H4 (cell line): ENCODE measurements at regions not wholly inside any gene's neighbourhood (a gene's known extent, or its start where the extent isn't known, plus 50 kb on each side); places are given as distances from the start of the nearest gene placed in this dataset.
"Not testable (repeated sequence)": the region's sequence is repeated elsewhere in the genome, so short reads cannot be mapped to it uniquely, and the experiment has no call there.

Experiments
- DNase-seq: peaks from one replicate; pipeline ENCODE4 v3.0.0-alpha.2; 2015; ENCODE audit warnings: low spot score

DNA sequence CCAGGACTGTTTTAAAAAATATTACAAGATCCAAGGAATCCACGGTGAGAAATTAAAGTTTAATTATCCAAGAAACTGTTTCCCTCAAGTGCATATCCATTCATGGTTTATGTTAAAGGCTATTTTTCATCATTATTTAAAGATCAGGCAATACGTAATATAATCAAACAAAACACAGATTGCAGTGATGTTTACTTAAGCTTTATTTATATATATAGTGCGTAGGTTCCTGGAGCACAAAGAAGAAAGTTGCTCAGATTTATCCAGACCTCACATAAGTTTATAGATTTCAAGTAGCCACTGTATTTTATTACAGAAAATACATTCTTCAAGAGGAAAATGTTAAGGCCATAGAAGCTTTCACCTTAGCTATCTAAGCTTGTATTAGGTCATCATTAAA is 210.0 kb upstream of the KLF14 start:
- DNase-seq: no peak

DNA sequence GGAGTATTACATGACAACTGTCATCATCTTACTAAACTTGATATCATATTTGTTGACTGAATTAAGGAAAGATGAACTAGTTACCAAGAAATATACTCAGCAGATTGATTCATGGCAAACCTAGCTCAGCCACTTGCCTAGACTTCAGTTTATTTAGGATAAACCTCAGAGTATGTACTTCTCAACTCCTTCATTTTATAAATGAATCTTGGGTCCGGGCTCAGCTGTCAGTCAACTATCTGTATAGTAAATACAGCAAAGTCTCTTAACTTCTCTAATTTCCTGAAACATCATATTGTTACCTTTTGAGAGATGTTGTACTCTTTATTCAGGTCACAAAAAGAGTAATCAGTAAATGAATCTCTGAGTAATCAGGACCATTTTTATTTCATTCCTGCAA is 211.0 kb upstream of the KLF14 start:
- no peak for DNase-seq

DNA sequence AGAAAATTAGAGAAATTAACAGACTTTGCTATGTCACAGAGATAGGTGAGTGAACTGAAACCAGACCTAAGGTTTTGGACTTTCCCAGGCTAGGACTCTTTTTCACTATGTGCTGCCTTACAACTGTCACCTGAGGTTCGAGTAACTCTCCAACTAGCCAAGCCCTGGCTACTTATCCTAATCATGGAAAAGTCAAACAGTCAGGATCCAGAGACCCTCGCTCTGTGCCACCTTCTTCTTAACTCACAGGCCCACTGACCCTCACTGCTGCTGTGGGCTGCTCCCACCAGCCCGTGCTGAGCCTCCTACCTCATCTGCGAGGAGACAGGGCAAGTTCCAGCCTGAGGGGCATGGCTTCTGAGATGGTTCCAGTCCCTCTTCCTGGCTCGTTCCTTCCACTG is 211.4 kb upstream of the KLF14 start:
- DNase-seq: no peak

DNA sequence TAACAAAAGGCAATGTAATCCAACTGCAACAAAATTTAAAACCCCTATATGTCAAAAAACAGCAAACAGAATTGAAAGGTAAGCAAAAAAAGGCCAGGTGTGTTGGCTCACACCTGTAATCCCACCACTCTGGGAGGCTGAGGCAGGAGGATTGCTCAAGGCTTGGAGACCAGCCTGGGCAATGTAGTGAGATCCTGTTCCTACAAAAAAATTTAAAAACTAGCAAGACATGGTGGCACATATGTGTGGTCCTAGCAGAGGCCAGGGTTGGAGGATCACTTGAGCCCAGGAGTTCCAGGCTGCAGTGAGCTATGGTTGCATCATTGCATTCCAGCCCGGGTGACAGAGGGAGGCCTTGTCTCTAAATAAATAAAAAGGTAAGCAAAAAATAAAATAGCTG is 212.1 kb upstream of the KLF14 start:
- no peak for DNase-seq

DNA sequence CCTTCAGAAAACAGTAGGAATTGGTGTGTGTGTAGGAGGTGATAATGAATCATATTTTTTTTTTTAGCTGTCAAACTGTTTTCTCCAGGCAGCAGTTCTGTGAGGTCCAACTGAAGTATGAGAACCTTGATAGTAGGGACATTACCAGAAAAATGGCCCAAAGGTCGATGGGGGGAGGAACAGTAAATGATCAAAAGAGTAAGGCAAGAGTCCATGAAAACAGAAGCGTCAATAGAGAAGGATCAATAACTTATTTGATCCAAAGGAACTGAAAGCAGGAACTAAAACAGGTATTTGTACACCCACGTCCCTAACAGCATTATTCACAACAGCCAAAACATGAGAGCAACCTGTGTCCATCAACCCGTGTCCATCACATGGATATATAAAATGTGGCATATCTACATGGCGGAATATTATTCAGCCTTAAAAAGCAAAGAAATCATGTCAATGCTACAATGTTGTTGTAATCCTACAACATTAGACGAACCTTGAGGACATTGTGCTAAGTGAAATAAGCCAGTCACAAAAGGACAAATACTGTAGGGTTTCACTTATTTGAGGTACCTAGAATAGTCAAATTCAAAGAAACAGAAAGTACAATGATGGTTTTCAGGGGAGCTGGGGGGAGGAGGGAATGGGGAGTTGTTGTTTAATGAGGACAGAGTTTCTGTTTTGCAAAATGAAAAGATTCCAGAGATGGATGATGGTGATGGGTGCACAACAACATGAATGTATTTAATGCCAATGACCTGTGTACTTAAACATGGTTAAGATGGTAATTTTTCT is 214.0 kb upstream of the KLF14 start:
- no peak for DNase-seq

DNA sequence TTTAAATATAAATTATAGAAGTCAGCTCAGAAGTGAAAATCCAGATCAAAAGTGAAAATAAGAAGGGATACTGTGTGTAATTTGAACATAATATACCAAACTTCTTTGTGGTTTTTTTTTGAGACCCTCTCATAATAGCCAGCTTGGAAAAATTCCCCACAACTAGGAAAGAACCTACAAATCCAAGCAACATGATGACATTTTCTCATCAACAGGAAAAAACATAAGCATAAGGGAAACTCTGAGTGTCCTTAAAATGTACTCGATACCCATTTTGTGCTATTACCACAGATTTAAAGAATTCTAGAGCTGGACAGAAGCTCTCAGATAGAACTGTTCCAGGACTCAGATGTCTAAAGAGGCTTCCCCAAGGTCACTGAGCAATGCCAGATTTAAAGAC is 214.8 kb upstream of the KLF14 start:
- DNase-seq: no peak

DNA sequence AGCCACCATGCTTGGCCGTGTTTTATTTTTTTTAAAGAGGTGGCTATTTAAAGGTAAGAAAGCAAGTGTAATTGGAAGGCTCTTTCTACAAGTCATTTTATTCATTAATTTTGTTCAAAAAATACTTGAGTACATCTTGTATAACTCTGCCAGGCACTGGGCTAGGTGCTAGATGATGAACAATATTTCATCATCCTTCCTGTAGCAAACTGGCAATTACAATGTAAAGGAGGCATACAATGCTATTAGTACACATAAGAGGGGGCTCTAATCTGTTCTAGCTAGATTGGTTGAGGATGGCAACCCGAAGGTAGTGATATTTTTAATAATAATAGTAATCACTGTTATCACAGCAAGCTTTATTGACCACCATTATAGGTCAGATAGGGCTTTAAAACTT is 215.5 kb upstream of the KLF14 start:
- no peak for DNase-seq

DNA sequence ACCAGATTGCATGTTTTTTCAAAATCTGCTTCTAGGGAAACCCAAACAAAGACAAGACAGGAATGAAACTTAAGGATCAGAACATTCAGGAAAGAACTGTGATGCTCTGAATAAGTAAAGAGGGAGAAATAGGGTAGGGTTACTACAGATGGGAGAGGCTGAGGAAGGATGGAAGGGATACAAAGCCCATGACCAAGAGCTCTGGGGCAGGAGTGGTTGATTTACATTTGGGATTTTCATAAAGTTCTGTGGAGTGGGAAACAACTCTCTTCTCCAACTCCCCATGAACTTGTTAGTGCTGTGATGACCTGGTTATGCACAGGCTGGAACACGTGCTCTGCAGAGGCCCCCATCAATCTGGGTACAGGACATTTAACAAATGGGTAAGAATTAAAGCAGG is 216.0 kb upstream of the KLF14 start:
- no peak for DNase-seq

DNA sequence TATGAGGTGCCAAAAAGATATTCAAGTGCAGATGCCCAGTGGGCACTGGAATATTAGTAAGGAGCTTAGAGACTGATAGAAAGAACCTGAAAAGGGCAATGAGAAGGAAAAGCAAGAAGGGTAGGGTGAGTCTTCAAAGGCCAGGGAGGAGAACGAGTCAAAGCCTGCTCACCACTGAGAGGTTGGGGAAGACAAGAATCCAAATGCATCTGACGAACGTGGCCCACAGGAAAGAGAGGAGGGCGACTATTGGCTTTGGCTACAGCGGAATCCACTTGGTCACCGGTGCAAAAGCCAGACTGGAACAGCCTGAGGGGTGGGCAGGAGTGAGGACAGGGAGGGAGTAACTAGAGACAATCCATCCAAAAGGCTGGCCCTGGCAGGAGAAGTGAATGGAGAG is 216.7 kb upstream of the KLF14 start:
- no peak for DNase-seq

DNA sequence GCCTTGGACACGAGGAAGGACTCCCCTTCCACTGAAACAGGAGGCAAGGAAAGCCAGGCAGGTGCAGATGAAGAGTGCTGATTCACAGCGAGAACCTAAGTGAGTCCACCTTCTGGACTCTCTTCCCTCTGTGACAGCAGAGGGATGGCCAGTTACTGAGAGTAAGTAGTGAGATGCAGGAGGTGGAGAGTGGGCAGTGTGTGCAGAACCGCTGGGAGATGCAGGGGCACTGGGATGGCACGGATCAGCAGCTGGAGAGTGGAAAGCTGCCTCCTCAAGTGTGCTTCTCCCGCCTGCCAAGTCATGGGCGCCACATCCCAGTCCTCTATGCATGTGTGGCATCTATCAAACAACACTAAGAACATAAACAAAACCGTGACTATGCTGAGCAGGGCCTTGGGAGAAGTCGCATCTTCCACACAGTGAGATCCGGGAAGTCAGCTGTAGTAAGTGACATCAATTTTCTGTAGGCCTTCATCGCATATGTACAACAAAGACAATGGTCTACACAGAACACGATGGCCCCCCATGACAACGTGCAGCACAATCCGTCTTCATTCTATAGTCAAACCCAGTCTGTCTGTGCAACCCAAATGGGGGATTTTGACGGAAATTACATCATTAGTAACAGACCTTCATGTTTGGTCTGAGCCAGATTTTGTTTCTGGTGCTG is 217.4 kb upstream of the KLF14 start:
- no peak for DNase-seq

DNA sequence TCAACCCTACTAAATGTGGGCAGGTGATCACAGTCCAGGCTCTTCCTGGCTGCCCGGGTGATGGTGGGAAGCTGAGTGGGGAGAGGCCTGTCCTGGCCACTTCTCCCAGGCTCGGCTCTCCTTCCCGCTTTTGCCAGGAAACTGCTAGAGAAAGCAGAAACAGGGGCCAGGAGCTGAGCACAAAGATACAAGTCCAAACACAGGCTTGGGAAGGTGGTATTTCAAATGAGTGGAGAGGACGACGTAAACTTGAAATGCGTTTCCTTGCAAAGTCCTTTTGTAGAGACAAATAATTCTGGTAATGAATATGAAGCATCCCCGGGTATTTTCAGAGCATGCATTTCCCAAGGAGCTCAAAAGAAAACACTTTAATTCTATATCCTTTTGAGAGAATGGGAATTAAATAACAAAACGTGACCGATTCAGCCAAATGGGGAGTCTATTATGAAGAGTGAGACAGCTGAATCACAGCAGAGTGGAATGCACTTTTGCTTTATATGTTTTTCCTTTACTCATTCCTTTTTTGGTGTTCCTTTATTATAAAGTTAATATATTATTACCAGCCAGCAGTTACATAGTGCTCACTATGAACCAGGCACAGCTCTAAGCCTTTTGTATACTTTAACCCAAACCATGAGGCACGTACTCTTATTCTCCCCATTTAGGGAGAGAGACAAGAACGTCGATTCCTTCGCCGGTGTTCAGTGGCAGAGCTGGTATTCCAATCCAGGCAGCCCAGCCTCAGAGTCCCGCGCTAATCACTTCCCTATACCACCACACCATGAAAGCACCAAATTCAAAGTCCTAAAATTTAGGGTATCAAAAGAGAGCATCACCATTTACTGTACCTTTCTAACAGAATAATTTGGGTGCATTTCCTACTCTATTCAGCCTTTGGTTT is 218.2 kb upstream of the KLF14 start:
- DNase-seq: no peak

DNA sequence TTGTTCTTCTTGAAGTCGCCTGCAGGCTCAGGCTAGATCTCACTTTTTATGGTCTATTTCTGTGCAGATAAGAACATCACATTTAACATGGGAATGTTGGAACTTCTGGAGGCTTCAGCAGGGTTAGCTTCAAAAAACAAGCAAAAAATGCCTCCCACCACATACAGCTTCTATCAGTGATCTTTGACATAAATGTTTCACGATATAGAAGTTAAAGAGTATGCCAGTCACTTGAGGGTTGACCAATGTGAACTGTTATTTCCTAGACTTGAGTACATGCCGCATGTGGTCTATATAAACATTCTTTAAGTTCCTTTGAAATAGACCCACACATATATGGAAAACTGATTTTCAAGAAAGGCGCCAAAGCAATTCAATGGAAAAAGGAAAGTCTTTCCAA is 219.2 kb upstream of the KLF14 start:
- DNase-seq: no peak

DNA sequence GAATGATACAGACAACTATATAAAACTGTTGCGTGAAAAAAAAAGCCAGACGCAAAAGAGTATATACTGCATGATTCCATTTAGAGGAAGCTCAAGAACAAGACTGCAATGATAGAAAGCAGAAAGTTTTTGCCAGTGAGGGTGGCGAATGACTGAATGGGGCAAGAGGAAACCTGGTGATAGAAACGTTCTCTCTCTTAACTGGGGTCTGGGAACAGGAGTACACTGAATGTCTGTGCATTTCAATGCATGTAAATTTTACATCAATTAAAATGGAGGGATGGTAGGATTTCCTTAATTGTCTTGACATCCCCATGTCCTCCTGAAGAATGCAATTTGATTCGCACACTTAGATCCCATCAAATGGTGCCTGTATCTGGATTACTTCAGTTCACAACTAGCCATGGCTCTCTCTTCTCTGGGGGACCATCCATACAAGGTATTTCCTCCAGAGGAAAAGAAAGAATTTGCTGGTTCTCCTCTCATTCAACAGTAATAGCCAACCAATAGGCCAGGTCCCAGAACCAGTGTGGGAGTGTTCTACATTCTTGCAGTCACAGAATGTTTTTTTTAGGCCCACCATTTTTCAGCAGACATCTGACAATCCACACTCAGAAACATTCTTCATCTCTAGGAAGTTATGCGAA is 221.0 kb upstream of the KLF14 start:
- DNase-seq: no peak

DNA sequence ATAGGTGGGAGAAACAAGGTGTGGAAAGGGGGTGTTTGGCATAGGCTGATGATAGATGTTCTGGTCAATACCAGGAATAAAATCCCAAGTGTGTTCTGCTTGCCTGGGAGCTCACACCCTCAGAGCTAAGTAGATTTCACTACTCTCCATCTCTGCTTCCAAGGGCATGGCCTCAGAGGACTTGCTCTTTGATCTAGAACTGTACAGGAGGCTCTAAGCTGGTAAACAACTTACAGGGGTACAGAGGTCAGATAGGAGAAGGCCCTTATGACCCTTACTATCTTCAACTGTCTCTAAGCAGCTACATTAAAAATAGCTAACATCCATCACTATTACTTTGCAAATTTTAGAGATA is 221.5 kb upstream of the KLF14 start:
- no peak for DNase-seq

DNA sequence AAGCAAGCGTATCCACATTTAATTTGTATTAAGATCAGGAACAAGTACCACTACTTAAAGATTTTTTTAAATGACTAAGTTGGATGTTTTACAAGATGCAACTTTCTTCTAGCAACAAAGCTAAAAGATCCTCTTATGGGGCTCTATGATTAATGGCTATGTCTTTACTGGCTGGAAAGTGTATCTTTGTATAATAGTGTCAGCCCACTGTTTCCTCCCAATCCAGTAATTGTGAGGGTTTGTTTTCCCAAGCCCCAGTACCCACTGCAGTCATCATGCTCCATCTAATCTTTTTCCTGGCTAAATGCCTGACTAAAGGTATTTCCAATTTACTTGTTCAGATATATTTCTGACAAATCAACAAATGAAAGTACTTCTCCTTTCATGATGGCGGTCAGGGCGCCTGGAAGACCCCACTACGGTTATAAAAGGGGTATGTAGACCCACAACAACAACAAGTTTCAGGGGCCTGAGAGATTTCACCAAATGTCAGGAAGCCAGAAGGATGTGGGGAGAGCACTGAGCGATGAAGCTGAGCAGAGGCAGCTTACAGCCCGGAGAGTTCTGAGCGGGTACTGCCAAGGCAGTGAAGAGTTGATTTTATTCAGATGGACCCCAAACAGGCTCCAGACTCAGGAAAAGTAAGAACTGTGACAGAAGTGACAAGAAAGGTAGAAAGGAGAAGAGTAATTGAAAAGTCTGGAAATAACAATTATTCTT is 222.6 kb upstream of the KLF14 start:
- DNase-seq: no peak

DNA sequence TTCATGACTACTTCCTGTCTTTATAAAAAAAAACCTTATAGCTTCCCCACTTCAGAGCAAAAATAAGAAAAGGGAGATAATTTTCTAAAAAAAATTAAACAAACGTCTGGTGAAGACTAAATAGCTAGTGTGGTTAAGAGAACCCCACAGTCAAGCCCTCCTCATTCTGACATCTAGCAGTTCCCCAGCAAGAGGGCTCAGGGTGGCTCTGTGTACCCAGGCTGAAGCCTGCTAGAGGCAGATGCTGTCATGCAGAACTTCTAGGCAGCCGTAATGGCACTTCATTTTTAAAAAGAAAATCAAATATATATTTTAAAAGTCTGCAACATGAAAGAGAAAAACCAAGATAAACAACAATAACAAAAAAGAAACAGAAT is 223.1 kb upstream of the KLF14 start:
- DNase-seq: no peak

DNA sequence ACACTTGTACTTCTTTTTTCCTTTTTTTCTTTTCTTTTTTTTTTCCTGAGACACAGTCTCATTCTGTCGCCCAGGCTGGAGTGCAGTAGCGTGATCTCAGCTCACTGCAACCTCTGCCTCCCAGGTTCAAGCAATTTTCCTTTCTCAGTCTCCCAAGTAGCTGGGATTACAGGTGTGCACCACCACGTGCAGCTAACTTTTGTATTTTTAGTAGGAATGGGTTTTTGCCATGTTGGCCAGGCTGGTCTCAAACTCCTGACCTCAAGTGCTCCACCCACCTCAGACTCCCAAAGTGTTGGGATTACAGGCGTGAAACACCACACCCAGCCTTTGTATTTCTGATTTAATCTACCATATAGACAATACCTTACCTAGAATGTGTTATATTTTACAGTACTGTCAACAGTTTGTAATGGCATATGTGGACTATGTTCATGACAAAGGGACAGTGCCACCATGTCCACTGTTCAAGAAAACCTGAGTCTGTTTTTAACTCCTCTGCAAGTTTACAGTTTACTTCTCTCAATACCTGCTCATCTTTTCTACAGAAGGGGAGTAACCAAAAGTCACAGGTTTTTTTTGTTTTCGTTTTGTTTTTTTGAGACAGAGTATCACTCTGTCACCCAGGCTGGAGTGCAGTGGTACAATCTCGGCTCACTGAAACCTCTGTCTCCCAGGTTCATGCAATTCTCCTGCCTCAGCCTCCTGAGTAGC is 223.9 kb upstream of the KLF14 start:
- not testable (repeated sequence) for DNase-seq

DNA sequence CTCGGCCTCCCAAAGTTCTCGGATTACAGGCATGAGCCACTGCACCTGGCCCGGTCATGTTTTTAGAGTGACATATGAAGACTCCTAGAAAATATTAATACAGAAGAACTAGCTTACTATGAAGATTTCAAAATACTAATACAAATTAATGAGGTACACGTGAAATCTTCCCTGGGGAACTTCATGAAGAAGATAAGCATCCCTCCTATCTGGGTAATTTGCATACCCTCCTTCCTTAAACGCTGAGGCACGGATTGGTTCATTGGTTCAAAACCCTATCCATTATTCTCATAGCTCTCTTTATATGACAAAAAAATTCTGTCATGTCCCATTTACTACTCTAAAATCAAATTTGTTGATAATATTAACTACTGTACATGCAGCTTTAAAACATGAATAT is 224.8 kb upstream of the KLF14 start:
- no peak for DNase-seq

DNA sequence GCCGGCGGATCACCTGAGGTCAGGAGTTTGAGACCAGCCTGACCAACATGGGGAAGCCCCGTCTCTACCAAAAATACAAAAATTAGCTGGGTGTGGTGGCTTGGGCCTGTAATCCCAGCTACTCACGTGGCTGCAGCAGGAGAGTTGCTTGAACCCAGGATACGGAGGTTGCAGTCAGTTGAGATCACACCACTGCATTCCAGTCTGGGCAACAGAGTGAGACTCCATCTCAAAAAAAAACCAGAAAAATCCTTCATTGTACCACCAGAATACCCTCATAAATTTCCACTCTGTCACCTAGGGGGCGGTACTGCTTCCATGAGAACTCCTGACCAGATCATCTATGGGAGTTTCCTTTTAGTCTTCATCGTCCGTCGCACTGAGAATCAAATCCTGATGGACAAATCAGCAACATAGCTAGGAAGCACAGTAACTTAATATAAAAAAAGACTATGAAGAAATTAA is 225.8 kb upstream of the KLF14 start:
- peak; percentile 89 for DNase-seq

DNA sequence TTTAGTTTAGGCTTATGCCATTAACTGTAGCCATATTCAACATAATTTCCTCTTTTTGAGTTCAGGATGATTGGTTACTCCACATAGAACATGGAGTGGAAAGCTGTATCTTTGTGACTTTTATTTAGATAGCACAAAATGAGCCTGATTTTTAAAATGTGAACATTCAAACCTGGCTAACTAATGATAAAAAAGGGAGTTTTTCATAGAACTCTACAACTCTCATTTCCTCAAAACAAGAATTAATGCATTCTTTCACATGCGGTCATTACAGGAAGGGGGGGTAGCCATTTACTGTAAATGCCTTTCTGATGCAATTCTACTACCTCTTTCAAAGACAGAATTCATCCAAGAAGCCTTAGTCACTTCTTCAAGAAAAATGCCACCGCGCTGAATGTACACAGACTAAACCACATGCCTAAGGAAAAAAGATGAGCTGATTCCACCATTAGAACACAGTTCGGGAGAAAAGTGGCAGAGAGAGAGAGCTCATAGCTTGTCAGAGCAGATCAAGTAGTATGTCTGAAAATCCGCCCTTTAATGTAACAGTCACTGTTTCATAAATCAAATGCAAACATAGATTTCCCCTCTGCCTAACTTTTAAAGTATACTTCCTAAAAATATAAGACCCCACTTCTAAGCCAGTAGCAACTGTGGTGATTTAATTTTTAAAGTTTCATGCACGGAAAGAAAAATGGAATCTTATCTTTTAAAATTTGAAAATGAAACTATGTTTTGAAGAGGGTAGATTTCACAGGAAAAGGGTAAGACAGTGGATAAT is 226.4 kb upstream of the KLF14 start:
- peak; percentile 97 for DNase-seq
